ENCODE measurements at regions not wholly inside any gene's neighbourhood (a gene's known extent, or its start where the extent isn't known, plus 50 kb on each side); places are given as distances from the start of the nearest gene placed in this dataset.
A peak's percentile ranks its signal among the peaks of the same experiment; 100 is the strongest.

DNA sequence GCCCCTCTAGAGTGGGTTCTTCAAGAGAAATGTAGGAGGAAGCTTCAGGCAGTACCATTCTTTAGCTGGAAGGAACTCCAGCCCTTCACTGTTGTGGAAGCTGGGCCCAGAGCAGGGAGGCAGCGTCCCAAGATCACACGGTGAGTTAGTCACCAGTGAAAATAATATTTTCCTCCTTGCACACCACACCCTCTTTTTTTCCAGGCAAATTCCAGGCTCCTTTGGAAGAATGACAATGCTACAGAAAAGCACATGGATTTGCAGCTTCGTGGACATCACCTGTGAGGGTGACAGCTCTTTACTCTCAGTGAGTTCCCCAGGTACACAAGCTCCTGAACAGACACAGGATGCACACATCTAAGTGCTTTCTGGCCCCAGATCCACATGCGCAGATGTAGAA lies 157.1 kb downstream of the COL6A3 start:
- TF ChIP-seq RAD21 (conservative IDR thresholded peaks at IDR 0.05 in 1 of 2, IDR thresholded peaks at IDR 0.05 in 1 of 2), result no peak
- TF ChIP-seq, protein P1, sequence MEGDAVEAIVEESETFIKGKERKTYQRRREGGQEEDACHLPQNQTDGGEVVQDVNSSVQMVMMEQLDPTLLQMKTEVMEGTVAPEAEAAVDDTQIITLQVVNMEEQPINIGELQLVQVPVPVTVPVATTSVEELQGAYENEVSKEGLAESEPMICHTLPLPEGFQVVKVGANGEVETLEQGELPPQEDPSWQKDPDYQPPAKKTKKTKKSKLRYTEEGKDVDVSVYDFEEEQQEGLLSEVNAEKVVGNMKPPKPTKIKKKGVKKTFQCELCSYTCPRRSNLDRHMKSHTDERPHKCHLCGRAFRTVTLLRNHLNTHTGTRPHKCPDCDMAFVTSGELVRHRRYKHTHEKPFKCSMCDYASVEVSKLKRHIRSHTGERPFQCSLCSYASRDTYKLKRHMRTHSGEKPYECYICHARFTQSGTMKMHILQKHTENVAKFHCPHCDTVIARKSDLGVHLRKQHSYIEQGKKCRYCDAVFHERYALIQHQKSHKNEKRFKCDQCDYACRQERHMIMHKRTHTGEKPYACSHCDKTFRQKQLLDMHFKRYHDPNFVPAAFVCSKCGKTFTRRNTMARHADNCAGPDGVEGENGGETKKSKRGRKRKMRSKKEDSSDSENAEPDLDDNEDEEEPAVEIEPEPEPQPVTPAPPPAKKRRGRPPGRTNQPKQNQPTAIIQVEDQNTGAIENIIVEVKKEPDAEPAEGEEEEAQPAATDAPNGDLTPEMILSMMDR (IDR thresholded peaks at IDR 0.05), result no peak
- TF ChIP-seq, protein P2, sequence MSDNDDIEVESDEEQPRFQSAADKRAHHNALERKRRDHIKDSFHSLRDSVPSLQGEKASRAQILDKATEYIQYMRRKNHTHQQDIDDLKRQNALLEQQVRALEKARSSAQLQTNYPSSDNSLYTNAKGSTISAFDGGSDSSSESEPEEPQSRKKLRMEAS (IDR thresholded peaks at IDR 0.05), result 0 out of 2 replicates have a peak, but pooled peaks have one; percentile 9
- no peak for TF ChIP-seq CHD2 (IDR thresholded peaks at IDR 0.05; ENCODE audit: low read length, partially characterized antibody)
- no peak for TF ChIP-seq CBX8 (IDR thresholded peaks at IDR 0.05)

Measured in A549 (cell line).